KMS-11 (cell line): ENCODE measurements at regions not wholly inside any gene's neighbourhood (a gene's known extent, or its start where the extent isn't known, plus 50 kb on each side); places are given as distances from the start of the nearest gene placed in this dataset.
"Not testable (repeated sequence)": the region's sequence is repeated elsewhere in the genome, so short reads cannot be mapped to it uniquely, and the experiment has no call there.

Source experiments
- H2AFZ ChIP-seq: fragments of 200-600 bp; sonication (generic); 2 replicates; pipeline ENCODE4 v1.6.1; 2016; ENCODE audit warnings: antibody characterized with exemption, mixed run types, low read depth
- H3K27ac ChIP-seq: fragments of 200-600 bp; sonication (generic); 2 replicates; pipeline ENCODE4 v1.6.1; 2016; ENCODE audit warnings: mild to moderate bottlenecking, mixed run types
- H3K27me3 ChIP-seq: fragments of 200-600 bp; sonication (generic); 2 replicates; pipeline ENCODE4 v1.6.1; 2017; ENCODE audit warnings: mild to moderate bottlenecking, low read depth, mixed run types, moderate library complexity; ENCODE audit not compliant: insufficient read depth
- H3K36me3 ChIP-seq: fragments of 200-600 bp; sonication (generic); 2 replicates; pipeline ENCODE4 v1.6.1; 2017; ENCODE audit warnings: mild to moderate bottlenecking, mixed run types; ENCODE audit not compliant: insufficient read depth
- H3K4me1 ChIP-seq: fragments of 200-600 bp; sonication (generic); 2 replicates; pipeline ENCODE4 v1.6.1; 2016; ENCODE audit warnings: mild to moderate bottlenecking, low read depth, mixed run types; ENCODE audit not compliant: poor library complexity, severe bottlenecking
- H3K4me2 ChIP-seq: fragments of 200-600 bp; sonication (generic); 2 replicates; pipeline ENCODE4 v1.7.0; 2016; ENCODE audit warnings: mild to moderate bottlenecking, mixed run types
- H3K4me3 ChIP-seq: fragments of 200-600 bp; sonication (generic); IDR thresholded peaks from 2 replicates; pipeline ENCODE4 v1.6.1; 2017; ENCODE audit warnings: low read depth, low read length, mixed read lengths; ENCODE audit not compliant: insufficient read depth
- H3K79me2 ChIP-seq: fragments of 200-600 bp; sonication (generic); 2 replicates; pipeline ENCODE4 v1.6.1; 2016; ENCODE audit warnings: low read depth, mixed run types; ENCODE audit not compliant: insufficient read depth
- H3K9ac ChIP-seq: fragments of 200-600 bp; sonication (generic); 2 replicates; pipeline ENCODE4 v1.6.1; 2016; ENCODE audit warnings: mild to moderate bottlenecking, mixed run types
- H4K20me1 ChIP-seq: fragments of 200-600 bp; sonication (generic); 2 replicates; pipeline ENCODE4 v1.6.1; 2016; ENCODE audit warnings: mild to moderate bottlenecking, mixed run types; ENCODE audit not compliant: insufficient read depth
- TF ChIP-seq, protein P1 (sequence below): fragments of 200-600 bp; sonication (generic); conservative IDR thresholded peaks from 2 replicates; pipeline ENCODE4 v1.6.1; 2017; ENCODE audit warnings: low read depth, mild to moderate bottlenecking, antibody characterized with exemption, low read length, moderate library complexity, mixed read lengths

DNA sequence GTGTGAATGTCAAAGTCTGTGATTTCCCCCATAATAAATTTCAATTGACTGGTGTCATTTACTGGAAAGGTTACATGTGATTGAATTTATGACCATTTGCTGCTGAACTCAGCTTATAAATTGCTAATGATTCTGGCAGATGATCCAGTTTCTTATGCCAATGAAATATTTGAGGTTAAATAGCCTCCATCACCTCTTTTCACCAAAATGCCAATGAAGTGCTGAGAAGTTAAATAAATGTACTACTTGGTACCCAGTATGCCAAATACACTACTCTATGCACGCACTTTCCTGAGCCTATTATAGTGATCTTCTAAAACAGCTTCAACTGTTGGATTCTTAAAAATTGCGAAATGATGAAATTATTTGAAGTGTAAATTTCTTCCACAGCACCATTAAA is 741.4 kb downstream of the PLA2G4A start:
- Histone ChIP-seq H3K36me3 (no peaks in the 10 kb centered on the region), H3K4me2 (no peak overlapping the region), H3K27ac (no peak overlapping the region), H2AFZ (no peak overlapping the region), H3K4me3 (no peak overlapping the region), H3K4me1 (no peaks in the 10 kb centered on the region), H3K79me2 (no peaks in the 10 kb centered on the region), H3K27me3 (no peaks in the 10 kb centered on the region), H4K20me1 (no peaks in the 10 kb centered on the region), H3K9ac (no peak overlapping the region)
- TF ChIP-seq, protein P1, sequence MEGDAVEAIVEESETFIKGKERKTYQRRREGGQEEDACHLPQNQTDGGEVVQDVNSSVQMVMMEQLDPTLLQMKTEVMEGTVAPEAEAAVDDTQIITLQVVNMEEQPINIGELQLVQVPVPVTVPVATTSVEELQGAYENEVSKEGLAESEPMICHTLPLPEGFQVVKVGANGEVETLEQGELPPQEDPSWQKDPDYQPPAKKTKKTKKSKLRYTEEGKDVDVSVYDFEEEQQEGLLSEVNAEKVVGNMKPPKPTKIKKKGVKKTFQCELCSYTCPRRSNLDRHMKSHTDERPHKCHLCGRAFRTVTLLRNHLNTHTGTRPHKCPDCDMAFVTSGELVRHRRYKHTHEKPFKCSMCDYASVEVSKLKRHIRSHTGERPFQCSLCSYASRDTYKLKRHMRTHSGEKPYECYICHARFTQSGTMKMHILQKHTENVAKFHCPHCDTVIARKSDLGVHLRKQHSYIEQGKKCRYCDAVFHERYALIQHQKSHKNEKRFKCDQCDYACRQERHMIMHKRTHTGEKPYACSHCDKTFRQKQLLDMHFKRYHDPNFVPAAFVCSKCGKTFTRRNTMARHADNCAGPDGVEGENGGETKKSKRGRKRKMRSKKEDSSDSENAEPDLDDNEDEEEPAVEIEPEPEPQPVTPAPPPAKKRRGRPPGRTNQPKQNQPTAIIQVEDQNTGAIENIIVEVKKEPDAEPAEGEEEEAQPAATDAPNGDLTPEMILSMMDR = no peak

DNA sequence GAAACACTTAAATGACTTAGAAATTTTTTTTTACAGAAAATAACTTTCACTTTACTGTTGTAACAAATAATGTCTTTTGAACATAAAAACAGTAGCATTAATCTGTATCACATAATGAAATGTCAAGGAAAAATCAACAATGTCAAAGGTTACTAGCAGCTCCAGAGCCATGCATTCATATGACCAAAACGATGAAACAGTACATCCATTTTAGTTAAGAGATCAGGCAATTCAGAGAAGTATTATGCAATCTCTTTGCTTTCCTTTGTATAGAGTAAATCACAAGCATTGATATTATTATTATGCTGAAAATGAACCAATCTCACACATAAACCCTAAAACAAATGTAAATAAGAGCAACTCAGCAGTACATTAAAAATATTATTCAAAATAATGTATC is 748.9 kb downstream of the PLA2G4A start:
- Histone ChIP-seq H3K4me3 (no peak overlapping the region), H3K36me3 (no peaks in the 10 kb centered on the region), H2AFZ (no peak overlapping the region), H4K20me1 (no peaks in the 10 kb centered on the region), H3K9ac (no peak overlapping the region), H3K27ac (no peak overlapping the region), H3K4me1 (no peaks in the 10 kb centered on the region), H3K27me3 (no peaks in the 10 kb centered on the region), H3K79me2 (no peaks in the 10 kb centered on the region), H3K4me2 (no peak overlapping the region)
- TF ChIP-seq, protein P1 = no peak

DNA sequence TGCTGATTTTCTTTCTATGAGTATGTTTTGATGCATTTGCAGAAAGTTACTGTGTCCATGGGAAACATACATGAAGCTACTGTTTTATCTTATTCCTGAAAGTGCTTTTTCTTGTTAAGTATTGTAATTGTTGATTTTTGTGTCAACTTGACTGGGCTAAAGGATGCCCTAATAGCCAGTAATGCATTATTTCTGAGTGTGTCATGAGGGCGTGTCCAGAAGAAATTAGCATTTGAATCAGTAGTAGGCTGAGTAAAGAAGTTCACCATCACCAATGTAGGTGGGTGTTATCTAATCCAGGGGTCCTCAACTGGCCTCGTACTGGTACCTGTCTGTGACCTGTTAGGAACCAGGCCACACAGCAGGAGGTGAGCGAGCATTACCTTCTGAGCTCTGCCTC is 760.2 kb downstream of the PLA2G4A start:
- Histone ChIP-seq H3K27ac (no peak overlapping the region), H3K4me2 (no peak overlapping the region), H4K20me1 (no peaks in the 10 kb centered on the region), H2AFZ (no peak overlapping the region), H3K36me3 (no peaks in the 10 kb centered on the region), H3K79me2 (no peaks in the 10 kb centered on the region), H3K4me3 (no peak overlapping the region), H3K27me3 (no peaks in the 10 kb centered on the region), H3K9ac (no peak overlapping the region), H3K4me1 (no peaks in the 10 kb centered on the region)
- TF ChIP-seq, protein P1 = no peak

DNA sequence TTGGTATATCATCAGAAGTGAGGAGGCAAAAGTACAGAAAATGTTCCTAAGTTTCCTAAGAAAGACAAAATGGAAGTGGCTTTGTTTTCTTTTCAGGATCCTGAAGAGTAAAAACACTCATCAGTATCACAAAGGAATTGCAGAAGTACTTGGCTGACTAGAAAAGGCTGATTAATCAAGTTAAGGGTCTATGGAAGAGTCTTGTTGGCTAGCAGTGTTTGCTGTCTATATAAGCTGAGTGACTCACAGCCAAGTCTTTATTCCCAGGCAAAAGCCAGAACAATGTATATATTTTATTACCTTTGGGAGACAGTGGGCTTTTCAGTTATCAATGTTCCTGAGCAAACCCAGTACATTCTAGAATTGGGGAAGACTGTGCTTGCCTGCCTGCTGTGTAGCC is 777.0 kb downstream of the PLA2G4A start:
- H3K4me2 ChIP-seq = no peak overlapping the region
- TF ChIP-seq, protein P1 = no peak
- H3K36me3 ChIP-seq = no peaks in the 10 kb centered on the region
- H3K4me3 ChIP-seq = no peak overlapping the region
- H3K27ac ChIP-seq = no peak overlapping the region
- H3K4me1 ChIP-seq = no peaks in the 10 kb centered on the region
- no peaks in the 10 kb centered on the region for H3K79me2 ChIP-seq
- no peaks in the 10 kb centered on the region for H4K20me1 ChIP-seq
- H3K27me3 ChIP-seq = no peaks in the 10 kb centered on the region
- no peak overlapping the region for H2AFZ ChIP-seq
- no peak overlapping the region for H3K9ac ChIP-seq

DNA sequence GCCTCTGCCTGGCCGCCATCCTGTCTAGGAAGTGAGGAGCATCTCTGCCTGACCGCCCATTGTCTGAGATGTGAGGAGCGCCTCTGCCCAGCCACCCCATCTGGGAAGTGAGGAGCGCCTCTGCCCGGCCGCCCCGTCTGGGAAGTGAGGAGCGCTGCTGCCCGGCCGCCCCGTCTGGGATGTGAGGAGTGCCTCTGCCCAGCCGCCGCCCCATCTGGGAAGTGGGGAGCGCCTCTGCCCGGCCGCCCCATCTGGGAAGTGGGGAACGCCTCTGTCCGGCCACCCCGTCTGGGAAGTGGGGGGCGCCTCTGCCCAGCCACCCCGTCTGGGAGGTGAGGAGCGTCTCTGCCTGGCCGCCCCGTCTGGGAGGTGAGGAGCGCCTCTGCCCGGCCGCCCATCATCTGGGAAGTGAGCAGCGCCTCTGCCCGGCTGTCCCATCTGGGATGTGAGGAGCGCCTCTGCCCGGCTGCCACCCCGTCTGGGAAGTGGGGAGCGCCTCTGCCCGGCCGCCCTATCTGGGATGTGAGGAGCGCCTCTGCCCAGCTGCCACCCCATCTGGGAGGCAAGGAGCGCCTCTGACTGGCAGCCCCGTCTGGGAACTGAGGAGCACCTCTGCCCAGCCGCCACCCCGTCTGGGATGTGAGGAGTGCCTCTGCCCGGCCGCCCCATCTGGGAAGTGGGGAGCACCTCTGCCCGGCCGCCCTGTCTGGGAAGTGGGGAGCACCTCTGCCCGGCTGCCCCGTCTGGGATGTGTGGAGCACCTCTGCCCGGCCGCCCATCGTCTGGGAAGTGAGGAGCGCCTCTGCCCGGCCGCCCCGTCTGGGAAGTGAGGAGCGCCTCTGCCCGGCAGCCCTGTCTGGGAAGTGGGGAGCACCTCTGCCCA is 787.3 kb downstream of the PLA2G4A start:
- not testable (repeated sequence) for H3K36me3 ChIP-seq, H2AFZ ChIP-seq, H4K20me1 ChIP-seq, H3K4me2 ChIP-seq, H3K4me3 ChIP-seq, H3K27ac ChIP-seq, H3K79me2 ChIP-seq, H3K27me3 ChIP-seq, H3K4me1 ChIP-seq, H3K9ac ChIP-seq

DNA sequence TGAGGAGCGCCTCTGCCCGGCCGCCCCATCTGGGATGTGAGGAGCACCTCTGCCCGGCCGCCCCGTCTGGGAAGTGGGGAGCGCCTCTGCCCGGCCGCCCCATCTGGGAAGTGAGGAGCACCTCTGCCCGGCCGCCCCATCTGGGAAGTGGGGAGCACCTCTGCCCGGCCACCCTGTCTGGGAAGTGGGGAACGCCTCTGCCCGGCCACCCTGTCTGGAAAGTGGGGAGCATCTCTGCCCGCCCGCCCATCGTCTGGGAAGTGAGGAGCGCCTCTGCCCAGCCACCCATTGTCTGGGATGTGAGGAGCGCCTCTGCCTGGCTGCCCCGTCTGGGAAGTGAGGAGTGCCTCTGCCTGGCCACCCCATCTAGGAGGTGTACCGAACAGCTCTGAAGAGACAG is 788.1 kb downstream of the PLA2G4A start:
- not testable (repeated sequence) for H3K4me2 ChIP-seq, H3K79me2 ChIP-seq, H3K36me3 ChIP-seq, H2AFZ ChIP-seq, H4K20me1 ChIP-seq, H3K27ac ChIP-seq, H3K4me1 ChIP-seq, H3K9ac ChIP-seq, H3K27me3 ChIP-seq, H3K4me3 ChIP-seq
